Erythroblast (primary cell): ENCODE measurements at regions not wholly inside any gene's neighbourhood (a gene's known extent, or its start where the extent isn't known, plus 50 kb on each side); places are given as distances from the start of the nearest gene placed in this dataset.

Source experiments
- DNase-seq, 2 experiments: peaks; one replicate each; lab custom pipeline; 2025; lab: John Stamatoyannopoulos, UW
- GATA1 ChIP-seq: IDR thresholded peaks from 2 replicates; pipeline ENCODE4 v1.6.1; 2011; ENCODE audit warnings: low read depth, mild to moderate bottlenecking, control low read depth, low read length, moderate library complexity
- POLR2A ChIP-seq: IDR thresholded peaks from 2 replicates; pipeline ENCODE4 v1.6.1; 2011; ENCODE audit warnings: mild to moderate bottlenecking, low read length

DNA sequence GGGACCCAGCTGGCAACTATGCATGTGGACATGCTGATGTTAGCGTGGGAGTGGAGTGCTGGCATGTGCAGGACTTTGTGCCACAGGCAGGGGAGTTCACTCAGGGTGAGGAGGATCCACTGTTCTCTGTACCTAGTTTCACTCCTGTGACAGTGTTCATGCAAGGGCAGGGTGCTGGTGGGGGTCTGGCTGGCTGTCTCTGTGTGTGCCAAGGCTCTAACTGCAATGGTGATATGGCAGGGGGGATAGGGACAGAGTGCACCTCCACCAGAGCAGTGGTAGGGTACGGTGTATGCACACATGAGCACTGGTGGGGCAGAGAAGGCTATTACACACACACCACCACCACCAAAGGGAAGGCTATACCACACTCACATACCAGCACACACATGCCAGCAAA lies 210.2 kb upstream of the DEFB112 start:
- TF ChIP-seq GATA1, result no peak
- TF ChIP-seq POLR2A, result no peak
- no peak for DNase-seq

DNA sequence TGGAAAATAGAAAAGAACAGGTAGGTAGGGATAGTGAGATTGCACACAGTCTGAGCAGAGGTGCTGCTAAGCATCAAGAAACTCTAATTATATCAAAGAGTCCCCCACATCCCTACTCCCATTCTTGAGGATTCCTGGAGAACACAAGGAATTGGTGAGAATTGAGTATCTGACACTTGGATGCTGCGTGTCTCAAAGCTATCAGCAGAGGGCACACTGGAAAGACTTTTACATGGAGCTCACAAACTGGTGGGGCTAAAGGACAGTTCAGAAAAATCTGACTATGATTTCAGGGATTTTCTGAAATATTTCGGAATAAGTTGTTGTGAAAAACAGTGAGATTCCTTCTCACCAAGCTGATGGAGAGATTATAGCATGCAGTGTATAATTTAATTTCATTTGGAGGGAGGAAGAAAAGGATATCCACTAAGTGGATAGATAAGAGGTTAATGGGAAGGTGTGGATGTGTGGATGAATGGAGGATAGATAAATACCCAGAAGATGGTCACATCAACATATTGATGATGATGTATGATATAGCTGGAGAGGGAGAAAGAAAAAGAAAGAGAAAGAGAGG lies 215.4 kb upstream of the DEFB112 start:
- no peak for TF ChIP-seq GATA1
- no peak for TF ChIP-seq POLR2A

DNA sequence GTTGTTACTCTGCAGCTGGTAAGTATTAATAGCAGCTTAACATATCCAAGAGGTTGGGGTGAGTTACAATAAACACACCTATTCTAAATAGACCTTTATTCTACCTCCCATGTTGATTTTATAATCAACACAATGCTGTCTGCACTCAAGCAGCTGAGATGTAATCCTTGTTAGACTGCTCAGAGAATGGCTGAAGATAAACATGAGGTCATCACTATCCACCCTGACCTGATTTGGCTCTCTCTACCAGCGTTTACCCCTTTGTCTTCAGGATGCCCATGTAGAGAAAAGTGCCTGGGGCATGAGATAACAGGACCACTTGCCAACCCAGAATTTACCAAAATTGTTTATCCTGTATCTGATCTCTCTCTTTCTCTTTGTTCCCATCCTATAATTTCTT lies 220.7 kb upstream of the DEFB112 start:
- TF ChIP-seq POLR2A, result no peak
- TF ChIP-seq GATA1, result no peak
- DNase-seq, result no peak

More for the DNA sequence above, 215.4 kb upstream of the DEFB112 start:
- no peak for DNase-seq

DNA sequence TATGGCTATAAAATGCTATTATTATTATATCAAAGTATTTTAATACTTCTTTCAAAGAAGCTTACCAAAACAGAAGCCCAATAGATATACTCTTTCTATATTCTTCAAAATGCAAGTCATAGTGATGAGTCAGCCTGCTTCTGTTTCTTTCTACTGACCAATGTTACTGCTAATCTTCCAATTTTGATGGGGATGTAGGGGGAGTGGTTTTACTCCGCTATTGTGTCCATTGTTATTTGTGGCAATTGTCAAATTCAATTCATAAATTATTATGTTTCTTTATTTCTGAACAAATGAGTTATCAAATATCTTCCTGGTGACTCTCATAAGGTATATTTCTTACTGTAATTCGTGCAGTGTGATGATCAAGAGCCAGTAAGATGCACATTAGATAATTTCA lies 221.5 kb upstream of the DEFB112 start:
- TF ChIP-seq POLR2A, result no peak
- no peak for DNase-seq

DNA sequence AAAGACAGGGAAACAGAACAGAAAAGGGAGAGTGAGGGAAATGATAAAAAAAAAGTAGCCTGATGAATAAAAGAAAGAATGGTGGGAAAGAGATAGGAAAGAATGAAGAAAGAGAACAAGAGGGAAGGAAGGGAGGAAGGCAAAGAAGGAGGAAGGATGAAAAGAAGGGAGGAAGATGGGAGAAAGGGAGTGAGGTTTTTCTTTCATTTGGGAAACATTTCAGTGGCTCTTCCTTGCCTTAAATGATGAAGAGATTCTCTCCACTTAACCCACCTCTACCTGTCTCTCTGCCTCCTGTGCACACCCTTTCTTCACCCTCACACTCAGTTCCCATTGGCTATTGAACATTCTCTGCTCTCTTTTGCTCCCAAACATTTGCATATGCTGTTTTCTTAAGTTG lies 222.1 kb upstream of the DEFB112 start:
- TF ChIP-seq GATA1 (no peak), POLR2A (no peak)
- no peak for DNase-seq

DNA sequence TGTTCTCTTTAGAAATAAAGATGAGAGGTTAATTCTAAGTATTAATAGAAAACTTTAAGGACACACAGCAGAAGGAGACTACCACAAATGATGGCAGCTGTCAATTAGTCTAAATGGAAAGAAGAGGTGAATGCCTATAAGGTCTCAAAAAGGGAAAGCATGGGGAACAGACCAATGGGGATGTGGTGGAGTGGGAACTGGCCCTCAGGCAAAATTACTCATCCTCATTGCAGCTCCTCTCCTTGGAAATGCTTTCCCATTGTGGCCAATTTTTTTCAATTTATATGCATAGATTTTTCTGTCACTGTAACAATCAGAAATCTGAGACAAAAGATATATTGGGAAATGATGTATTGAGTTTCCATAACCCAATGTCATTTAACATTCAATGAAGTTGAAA lies 222.9 kb upstream of the DEFB112 start:
- no peak for DNase-seq

DNA sequence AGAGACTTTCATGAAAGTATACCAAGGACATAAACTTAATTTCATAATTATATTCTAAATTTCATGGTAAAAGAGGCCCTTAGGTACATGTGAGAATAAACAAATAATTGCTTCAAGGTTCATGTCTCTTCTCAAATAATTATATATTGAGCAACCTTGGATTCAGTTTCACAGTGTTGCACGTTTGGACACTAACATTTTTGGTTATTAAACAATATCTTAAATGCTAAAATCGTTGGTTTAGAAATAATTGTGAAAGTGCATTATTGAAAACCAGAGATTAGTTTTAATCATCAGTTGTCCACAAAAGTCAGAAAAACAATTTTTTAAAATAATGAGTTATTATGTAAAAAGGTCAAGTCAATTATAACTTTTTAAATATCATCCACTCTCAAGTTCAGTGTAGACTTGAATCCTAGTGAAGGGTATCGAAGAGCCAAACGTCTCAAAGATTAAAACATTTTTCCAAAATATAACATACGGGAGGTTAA lies 227.1 kb upstream of the DEFB112 start:
- no peak for TF ChIP-seq GATA1
- TF ChIP-seq POLR2A, result no peak
- DNase-seq, result no peak

More for the DNA sequence above, 222.9 kb upstream of the DEFB112 start:
- TF ChIP-seq GATA1 (no peak), POLR2A (no peak)

DNA sequence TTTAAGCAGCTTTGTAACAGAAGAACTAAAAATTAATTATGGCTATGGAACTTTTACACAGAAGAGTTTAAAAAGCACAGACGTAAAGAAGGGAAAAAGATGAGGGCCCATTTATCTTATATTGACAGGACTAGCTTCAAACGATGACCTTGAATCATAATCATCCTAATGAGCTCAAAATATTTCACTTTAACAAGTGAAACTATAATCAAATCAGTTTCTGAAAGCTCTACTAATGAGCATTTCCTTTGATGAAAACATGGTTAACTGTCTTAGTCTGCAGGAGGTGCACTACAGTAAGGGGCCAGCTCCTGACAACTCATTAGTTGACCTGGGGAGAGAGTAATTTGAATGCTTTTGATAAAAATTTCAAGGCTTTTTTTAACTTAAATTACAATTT lies 228.0 kb upstream of the DEFB112 start:
- DNase-seq, result no peak

DNA sequence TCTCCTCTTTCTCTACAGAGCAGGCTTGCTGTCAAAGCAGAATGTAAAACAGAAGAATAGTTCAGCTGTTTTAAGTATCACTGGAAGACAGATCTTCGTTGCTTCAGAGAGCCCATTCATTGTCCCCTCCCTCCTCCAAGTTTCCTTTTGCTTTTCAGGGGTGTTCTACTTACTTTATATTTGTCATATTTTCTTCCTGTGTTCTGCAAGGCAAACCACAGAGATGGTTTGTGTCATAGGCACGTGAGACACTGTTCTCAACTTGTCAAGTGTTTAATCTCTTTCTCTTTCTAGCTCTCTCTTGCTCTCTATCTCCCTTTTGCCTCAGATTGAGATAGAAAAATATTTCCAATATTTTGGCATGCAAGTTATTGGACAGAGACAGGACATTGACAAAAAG lies 228.9 kb upstream of the DEFB112 start:
- TF ChIP-seq GATA1 (no peak), POLR2A (no peak)
- no peak for DNase-seq

More for the DNA sequence above, 228.0 kb upstream of the DEFB112 start:
- TF ChIP-seq GATA1 (no peak), POLR2A (no peak)

DNA sequence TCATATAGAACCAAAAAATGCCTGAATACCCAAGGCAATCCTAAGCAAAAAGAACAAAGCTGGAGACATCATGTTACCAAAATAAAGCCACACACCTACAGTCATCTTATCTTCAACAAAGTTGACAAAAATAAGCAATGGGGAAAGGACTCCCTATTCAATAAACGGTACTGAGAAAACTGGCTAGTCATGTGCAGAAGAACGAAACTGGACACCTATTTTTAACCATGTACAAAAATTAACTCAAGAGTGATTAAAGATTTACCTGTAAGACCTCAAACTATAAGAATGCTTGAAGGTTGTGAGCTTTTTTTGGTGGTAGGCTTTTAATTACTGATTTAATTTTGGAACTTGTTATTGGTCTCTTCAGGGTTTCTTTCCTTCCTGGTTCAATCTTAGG lies 236.0 kb upstream of the DEFB112 start:
- no peak for TF ChIP-seq POLR2A
- no peak for TF ChIP-seq GATA1
- no peak for DNase-seq

DNA sequence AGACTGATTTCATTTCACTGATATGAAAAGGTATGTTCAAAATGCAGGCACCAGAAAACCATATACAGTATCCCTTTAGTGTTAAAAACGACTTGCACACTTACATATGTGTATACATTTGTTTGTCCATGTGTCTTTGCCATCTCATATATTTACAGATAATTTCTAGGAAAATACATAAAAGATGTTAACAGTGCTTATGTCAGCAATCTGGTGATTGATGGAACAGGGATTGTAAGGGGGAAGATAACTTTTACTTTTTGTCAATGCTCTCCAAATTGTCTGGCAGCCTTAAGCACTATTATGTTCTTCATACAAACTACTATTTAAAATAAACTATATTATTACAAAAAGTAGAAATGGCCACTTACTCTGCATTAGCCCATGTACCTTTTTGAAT lies 238.5 kb upstream of the DEFB112 start:
- DNase-seq, result no peak
- TF ChIP-seq POLR2A, result no peak
- no peak for TF ChIP-seq GATA1

DNA sequence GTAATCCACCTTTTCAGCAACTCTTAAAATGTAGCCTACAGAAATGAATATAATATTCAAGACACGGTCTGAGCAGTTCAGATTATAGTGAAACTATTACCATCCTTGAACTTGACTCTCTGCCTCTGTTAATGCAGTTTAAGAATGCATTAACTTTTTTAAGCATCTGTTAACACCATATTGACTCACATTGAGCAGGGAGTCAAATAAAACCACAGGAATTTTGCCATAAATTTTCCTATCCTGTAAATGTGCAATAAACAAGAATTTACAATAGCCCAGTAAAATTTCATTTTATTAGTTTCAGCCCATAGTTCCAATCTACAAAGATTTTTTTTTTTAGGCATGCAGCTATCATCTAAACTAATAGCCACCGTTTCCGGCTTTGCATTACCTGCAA lies 239.2 kb upstream of the DEFB112 start:
- no peak for DNase-seq

DNA sequence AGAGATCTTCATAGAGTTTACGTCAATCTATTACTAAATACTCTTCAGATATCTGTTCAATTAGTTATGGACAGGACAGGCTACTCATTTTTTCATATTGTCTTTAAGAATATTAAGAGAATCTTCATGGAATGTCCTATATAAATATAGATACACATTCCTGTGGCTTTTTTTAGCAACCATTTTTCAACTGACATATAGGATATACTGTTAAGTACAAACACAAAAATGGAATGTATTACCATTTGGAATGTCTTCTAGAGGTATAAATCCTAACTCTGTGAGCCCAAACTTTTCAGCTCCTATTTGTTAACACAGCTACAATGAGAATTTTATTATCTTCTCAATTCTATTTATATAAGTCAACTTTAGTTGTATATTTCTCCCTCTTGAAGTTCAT lies 239.6 kb upstream of the DEFB112 start:
- no peak for DNase-seq

More for the DNA sequence above, 239.2 kb upstream of the DEFB112 start:
- no peak for TF ChIP-seq POLR2A
- TF ChIP-seq GATA1, result no peak

DNA sequence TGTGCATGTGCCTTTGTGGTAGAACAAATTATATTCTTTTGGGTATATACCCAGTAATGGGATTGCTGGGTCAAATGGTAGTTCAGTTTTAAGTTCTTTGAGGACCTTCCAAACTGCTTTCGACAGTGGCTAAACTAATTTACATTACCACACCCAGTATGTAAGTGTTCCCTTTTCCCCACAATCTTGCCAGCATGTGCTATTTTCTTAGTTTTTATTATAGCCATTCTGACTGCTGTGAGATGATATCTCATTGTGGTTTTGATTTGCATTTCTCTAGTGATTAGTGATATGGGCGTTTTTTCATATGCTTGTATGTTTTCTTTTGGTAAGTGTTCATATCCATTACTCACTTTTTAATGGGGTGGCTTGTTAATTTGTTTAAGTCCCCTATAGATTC lies 251.6 kb upstream of the DEFB112 start:
- TF ChIP-seq POLR2A (no peak), GATA1 (no peak)
- DNase-seq, result no peak

More for the DNA sequence above, 239.6 kb upstream of the DEFB112 start:
- TF ChIP-seq GATA1, result no peak
- no peak for TF ChIP-seq POLR2A

DNA sequence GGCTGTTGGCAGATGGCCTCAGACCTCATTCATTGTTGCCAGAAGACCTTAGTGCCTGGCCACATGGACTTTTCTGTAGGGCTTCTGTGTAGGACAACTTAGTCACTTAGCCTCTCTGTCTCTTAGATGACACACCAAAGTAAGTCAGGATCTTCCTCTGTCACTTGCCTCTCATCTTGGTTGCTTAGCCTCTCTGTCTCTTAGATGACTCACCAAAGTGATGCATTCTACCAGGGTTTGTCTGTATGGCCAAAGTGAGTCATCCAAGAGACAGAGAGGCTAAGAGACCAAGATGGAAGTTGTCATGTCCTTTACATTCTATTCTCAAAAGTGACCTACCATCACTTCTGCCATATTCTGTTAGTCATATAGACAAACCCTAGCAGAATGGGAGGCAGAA lies 255.9 kb upstream of the DEFB112 start:
- no peak for DNase-seq
- TF ChIP-seq GATA1 (no peak), POLR2A (no peak)
